Mucosa of descending colon (tissue), 3 donors: ENCODE measurements at regions not wholly inside any gene's neighbourhood (a gene's known extent, or its start where the extent isn't known, plus 50 kb on each side); places are given as distances from the start of the nearest gene placed in this dataset.

Experiments used
- ATAC-seq: fragments of 200-7000 bp; cut with Tn5 transposase; one replicate; pipeline ENCODE4 v1.9.1; 2020; ENCODE audit warnings: mild to moderate bottlenecking, moderate library complexity
- DNase-seq, 3 donors: peaks; one replicate each; pipeline ENCODE4 v3.0.0-alpha.2; 2020
- H3K36me3 ChIP-seq: fragments of 200-600 bp; one replicate; pipeline ENCODE4 v1.8.0; 2021; ENCODE audit warnings: low read depth, mild to moderate bottlenecking
- H3K4me1 ChIP-seq: fragments of 200-600 bp; one replicate; pipeline ENCODE4 v1.8.0; 2021; ENCODE audit warnings: low read depth, mild to moderate bottlenecking
- H3K4me3 ChIP-seq: fragments of 200-600 bp; one replicate; pipeline ENCODE4 v1.8.0; 2021; ENCODE audit warnings: mild to moderate bottlenecking
- H3K9me3 ChIP-seq: fragments of 200-600 bp; one replicate; pipeline ENCODE4 v1.8.0; 2021; ENCODE audit warnings: mild to moderate bottlenecking
- intact Hi-C, 2 donors: fragments of 100-400 bp; cut with DNase I in 1 of 2; cut with micrococcal nuclease in 1 of 2; formaldehyde crosslinking; loops; one replicate each; pipeline versions ENCODE4 v1.11.0 to v1.11.1; 2022; cut with DNase I, micrococcal nuclease
- TF ChIP-seq, protein P1 (sequence below): fragments of 200-600 bp; IDR thresholded peaks from one replicate; pipeline ENCODE4 v1.8.0; 2022; ENCODE audit warnings: antibody characterized with exemption, mild to moderate bottlenecking
- donor health status: DM: no; HTN: no; CAD: no; lungs with moderate emphysema.
- donor health status: DM: no; HTN: no; CAD: no.
- donor health status: DM: no; HTN: yes; CAD: no.

- intact Hi-C loops = no loop called here
- TF ChIP-seq, protein P1, sequence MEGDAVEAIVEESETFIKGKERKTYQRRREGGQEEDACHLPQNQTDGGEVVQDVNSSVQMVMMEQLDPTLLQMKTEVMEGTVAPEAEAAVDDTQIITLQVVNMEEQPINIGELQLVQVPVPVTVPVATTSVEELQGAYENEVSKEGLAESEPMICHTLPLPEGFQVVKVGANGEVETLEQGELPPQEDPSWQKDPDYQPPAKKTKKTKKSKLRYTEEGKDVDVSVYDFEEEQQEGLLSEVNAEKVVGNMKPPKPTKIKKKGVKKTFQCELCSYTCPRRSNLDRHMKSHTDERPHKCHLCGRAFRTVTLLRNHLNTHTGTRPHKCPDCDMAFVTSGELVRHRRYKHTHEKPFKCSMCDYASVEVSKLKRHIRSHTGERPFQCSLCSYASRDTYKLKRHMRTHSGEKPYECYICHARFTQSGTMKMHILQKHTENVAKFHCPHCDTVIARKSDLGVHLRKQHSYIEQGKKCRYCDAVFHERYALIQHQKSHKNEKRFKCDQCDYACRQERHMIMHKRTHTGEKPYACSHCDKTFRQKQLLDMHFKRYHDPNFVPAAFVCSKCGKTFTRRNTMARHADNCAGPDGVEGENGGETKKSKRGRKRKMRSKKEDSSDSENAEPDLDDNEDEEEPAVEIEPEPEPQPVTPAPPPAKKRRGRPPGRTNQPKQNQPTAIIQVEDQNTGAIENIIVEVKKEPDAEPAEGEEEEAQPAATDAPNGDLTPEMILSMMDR = no peak
- Histone ChIP-seq H3K9me3 (peaks cover 4% of the 10 kb centered on the region), H3K36me3 (no peaks in the 10 kb centered on the region), H3K4me1 (no peaks in the 10 kb centered on the region), H3K4me3 (no peak overlapping the region)
- ATAC-seq (no peak), DNase-seq (no peak)
Observed at GRCh38 chr14:36245223-36245622, 68.7 kb upstream of the PTCSC3 start.

GRCh38 chr14:36243183-36243582 lies 66.7 kb upstream of the PTCSC3 start:
- intact Hi-C loops = no loop called here
- Histone ChIP-seq H3K36me3 (no peaks in the 10 kb centered on the region), H3K9me3 (no peaks in the 10 kb centered on the region), H3K4me1 (no peaks in the 10 kb centered on the region), H3K4me3 (no peak overlapping the region)
- TF ChIP-seq, protein P1 = no peak
- no peak for ATAC-seq
- no peak for DNase-seq

DNA sequence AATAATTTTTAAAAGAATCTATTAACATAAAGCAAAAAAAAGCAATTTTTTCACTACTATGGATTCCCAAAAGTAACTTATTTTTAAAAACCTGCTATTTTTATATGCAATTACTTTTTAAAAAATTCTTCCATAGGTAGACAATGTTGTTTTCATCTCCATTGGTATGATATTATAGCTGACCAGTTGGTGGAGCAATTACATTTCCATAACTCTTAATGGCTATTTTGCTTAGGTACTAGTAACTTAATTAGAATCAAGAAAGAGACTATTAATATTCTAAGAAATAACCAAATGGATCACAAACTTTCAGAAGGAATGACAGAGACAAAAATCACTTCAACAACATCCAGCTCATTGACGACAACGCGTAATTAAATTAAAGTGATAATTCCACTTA lies 64.7 kb upstream of the PTCSC3 start:
- ATAC-seq (no peak), DNase-seq (no peak)
- intact Hi-C loops = no loop called here
- H3K9me3 ChIP-seq = no peaks in the 10 kb centered on the region
- H3K36me3 ChIP-seq = no peaks in the 10 kb centered on the region
- peaks cover 2% of the 10 kb centered on the region for H3K4me1 ChIP-seq
- H3K4me3 ChIP-seq = no peak overlapping the region
- TF ChIP-seq, protein P1 = no peak

DNA sequence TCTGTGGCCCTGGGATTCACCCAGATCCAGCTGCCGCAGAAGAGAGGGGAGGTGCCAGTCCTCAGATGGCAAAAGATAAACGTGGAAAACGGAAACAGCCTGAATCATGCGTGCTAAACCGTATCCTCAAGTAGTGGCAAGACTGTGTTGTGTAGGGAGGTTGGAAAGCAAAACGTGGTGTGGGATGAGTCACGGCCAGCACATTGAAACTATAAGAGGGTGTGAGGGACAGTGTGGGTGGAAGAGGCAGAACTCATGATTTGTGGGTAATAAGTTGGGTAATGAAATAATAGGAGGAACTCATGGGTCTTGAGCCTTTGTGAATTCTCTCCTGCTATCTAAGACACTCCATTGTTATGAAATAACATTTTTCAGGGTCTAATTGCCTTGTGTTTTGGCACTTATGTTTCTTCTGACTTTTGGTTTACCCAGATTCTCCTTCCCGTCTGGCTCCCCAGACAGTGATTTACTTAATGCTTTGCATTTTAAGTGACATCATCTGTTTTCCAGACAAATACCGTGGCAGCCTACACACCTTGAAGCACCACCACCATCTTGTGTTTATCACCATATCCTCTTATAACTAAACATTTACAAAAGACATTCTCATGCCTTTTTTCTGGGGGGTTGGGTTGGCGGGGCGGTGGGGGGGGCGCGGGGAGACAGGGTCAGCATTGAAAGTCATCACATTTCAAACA lies 62.3 kb upstream of the PTCSC3 start:
- intact Hi-C loops = no loop called here
- TF ChIP-seq, protein P1 = no peak
- H3K4me3 ChIP-seq = no peak overlapping the region
- no peaks in the 10 kb centered on the region for H3K9me3 ChIP-seq
- H3K4me1 ChIP-seq = peaks cover 2% of the 10 kb centered on the region
- no peaks in the 10 kb centered on the region for H3K36me3 ChIP-seq
- ATAC-seq (peak; percentile 62), DNase-seq (no peak)

DNA sequence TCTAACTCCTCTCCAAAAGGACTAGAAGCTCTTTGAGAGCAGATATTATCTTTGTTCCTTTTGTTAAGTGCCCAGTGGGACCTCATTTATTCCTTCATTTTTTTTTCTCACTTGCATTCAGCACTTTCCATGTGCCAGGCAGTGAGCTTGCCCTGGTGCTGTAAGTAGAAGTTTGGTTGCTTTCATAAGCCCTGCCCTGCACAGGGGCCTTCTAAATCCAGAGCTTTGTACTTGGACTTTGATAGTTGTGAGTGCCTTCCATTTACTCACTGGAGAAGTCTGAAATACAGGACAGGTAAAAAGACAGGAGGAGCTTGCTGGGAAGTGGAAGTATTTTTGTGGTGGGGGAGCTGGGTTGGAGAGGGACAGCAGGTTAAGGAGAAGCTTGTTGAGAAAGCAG lies 56.7 kb upstream of the PTCSC3 start:
- intact Hi-C loops = no loop called here
- no peak overlapping the region for H3K4me3 ChIP-seq
- TF ChIP-seq, protein P1 = no peak
- no peak for DNase-seq
- no peaks in the 10 kb centered on the region for H3K36me3 ChIP-seq
- no peaks in the 10 kb centered on the region for H3K9me3 ChIP-seq
- ATAC-seq = no peak
- H3K4me1 ChIP-seq = peaks cover 4% of the 10 kb centered on the region

- no peak for DNase-seq
Observed at GRCh38 chr14:36229262-36229661, 52.7 kb upstream of the PTCSC3 start.

More at GRCh38 chr14:36229262-36229661, 52.7 kb upstream of the PTCSC3 start:
- TF ChIP-seq, protein P1 = no peak
- no peak overlapping the region for H3K4me3 ChIP-seq
- H3K4me1 ChIP-seq = peaks cover 6% of the 10 kb centered on the region
- intact Hi-C loops = no loop called here
- no peaks in the 10 kb centered on the region for H3K36me3 ChIP-seq
- H3K9me3 ChIP-seq = no peaks in the 10 kb centered on the region
- ATAC-seq = no peak
